HG03066 (cell line): ENCODE measurements at regions not wholly inside any gene's neighbourhood (a gene's known extent, or its start where the extent isn't known, plus 50 kb on each side); places are given as distances from the start of the nearest gene placed in this dataset.
"Not testable (repeated sequence)": the region's sequence is repeated elsewhere in the genome, so short reads cannot be mapped to it uniquely, and the experiment has no call there.

Experiments
- ATAC-seq: cut with Tn5 transposase; IDR thresholded peaks from one replicate; pipeline ENCODE4 v1.9.1; 2021; ENCODE audit warnings: low read depth; ENCODE audit not compliant: unreplicated experiment

DNA sequence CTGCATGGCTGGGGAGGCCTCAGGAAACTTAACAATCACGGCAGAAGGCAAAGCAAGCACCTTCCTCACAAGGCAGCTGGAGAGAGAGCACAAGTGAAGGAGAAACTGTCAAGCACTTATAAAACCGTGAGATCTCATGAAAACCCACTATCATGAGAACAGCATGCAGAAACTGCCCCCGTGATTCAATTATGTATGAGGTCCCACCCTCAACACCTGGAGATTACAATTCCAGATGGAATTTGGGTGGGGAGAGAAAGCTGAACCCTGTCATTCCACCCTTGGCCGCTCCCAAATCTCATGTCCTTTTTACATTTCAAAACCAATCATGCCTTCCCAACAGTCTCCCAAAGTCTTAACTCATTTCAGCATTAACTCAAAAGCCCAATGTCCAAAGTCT lies 107.2 kb upstream of the ECI2 start:
- no peak for ATAC-seq

DNA sequence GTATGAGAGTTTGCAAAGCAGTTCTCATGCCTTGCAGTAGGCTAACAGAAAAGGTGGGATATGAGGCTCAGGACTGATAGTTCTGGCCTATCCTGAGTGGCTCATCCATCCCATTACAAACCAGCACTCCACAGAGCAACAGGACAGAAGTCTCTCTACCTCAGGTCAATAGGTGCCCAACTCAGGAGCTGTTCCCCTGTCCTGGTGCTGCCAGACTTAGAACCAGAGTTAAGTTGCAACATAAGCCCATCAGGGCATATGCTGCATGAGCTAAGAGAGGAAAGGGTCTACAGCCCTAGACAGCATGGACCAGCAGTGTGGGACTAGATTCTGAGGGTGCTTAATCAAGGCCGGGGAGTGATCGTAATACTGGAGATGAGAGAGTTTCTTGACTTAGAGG lies 104.8 kb upstream of the ECI2 start:
- no peak for ATAC-seq

DNA sequence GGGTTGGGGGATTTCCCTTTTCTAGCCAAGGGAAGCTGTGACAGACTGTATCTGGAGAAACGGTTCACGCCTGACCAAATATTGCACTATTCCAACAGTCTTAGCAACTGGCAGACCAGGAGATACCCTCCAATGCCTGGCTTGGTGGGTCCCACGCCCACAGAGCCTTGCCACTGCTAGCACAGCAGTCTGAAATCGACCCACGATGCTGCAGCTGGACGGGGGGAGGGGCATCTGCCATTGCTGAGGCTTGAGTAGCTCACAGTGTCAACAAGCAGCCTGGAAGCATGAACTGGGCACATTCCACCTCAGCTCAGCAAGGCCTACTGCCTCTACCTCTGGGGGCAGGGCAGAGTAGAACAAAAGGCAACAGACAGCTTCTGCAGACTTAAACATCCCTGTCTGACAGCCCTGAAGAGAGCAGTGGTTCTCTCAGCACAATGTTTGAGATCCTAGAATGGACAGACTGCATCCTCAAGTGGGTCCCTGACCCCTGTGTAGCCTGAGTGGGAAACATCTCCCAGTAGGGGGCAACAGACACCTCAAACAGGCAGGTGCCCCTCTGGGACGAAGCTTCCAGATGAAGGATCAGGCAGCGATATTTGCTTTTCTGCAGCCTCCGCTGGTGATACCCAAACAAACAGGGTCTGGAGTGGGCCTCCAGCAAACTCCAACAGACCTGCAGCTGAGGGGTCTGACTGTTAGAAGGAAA lies 89.9 kb upstream of the ECI2 start:
- ATAC-seq = no peak

DNA sequence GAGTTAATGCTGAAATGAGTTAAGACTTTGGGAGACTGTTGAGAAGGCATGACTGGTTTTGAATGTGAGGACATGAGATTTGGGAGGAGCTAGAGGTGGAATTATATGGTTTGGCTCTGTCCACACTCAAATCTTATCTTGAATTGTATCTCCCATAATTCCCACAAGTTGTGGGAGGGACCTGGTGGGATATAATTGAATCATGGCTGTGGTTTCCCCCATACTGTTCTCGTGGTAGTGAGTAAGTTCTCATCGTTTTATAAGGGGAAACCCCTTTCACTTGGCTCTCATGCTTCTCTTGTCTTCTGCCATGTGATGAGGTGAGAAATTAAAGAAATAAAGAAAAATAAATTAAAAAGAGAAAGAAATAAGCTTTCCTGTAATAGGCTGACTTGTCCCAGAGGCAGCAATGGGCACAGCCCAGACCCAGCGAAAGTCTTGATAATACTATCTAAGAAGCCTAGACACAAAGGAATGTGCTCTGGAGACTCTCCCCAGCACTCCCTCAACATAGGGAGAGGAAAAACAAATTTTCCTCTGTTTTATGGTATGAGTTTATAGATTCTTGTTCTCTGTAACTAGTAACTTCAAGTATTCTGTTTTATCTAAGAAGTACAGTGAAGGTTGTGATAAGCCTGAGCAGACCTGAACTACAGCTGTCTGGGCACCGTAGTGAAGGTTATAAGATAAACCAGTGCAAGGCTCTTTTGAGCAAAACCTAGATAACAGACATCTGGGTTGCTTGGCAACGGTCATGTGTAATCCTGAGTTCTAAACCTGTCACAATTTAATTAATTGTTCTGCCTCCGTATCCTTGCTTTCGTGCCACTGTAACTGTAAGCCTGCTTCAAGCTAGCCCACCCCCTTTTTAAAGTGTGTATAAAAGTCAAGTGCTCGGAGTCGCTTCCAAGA lies 88.9 kb upstream of the ECI2 start:
- ATAC-seq = no peak

DNA sequence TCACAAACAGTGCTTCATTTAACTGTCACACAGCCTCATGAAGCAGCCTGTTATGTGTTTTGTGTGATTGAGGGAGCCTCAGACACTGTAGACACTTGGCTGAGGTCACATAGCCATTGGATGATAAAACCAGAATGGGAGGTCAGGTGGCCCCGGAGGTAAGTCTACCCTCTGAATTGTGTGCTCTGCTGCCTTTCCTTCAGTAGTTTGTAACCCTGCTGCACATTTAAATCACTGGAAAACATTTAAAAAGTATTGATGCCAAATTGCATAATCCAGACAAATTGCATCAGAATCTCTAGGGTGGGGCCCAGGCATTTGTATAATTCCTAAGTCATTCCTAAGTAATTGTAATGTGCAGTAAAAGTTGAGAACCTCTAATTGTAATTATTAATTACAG lies 85.2 kb upstream of the ECI2 start:
- no peak for ATAC-seq

DNA sequence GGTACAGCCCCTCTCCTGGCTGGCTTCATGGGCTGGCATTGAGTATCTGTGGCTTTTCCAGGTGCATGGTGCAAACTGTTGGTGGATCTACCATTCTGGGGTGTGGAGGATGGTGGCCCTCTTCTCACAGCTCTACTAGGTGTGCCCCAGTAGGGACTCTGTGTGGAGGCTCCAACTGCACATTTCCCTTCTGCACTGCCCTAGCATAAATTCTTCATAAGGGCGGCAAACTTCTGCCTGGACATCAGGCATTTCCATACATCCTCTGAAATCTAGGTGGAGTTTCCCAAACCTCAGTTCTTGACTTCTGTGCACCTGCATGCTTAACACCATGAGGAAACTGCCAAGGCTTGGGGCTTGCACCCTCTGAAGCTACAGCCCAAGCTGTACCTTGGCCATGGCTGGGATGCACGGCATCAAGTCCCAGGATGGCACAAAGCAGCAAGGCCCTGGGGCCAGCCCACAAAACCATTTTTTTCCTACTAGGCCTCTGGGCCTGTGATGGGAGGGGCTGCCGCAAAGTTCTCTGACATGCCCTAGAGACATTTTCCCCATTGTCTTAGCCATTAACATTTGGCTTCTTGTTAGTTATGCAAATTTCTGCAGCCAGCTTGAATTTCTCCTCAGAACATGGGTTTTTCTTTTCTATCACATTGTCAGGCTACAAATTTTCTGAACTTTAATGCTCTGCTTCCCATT lies 83.4 kb upstream of the ECI2 start:
- ATAC-seq = not testable (repeated sequence)

DNA sequence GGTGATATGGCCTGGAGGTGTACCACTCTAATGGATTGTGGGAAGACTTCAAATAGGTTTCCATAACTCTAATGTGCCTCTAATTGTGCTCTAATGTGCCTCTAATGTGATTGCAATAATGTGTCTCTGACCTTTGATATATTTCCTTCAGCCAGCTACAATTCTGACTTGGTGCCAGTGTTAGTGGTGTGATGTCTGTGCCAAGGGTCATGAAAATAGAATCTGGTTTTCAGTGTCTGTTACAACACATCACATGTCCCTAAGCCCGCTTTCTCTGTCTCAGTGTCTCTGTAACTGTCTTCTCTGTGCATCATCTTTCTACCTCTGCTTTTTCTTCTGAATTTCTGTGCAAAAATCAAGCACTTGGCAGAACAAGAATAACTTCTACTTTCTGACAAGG lies 77.2 kb upstream of the ECI2 start:
- ATAC-seq = no peak

DNA sequence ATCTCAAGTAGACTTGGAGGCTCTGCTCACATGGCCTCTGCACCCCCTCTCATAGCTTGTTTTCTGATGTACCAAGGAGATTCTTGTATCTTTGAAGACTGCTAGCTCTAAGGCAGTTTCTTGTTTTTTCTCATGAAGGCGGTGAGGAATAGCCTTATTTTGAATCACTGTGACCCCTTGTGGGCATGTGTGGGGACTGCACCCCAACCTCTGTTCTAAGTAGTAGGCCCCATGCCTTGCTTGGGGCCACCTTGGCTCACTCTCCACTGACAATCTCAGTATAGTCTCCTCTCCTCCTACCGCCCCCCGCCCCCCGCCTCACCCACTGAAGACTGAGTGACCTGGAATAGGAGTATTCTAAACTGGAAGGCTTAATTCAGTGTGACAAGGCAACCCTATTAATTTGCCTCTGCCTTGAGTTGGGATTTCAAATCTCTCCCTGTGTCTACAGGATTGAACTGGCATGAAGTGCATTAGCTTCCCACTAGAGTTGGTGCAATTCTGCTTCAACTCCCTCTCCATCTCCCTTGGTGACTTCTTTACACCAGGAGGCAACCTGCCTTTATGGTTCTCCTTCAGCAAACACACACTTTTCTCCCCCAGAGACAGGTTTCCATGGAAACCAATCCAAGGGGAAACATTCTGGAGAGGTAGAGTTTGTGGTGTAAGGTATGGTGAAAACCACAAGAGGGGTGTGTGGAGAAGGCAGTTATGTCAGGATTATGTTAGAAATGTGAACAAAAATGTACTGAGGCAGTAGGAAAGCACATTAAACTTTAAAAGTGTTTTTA lies 75.4 kb upstream of the ECI2 start:
- no peak for ATAC-seq

DNA sequence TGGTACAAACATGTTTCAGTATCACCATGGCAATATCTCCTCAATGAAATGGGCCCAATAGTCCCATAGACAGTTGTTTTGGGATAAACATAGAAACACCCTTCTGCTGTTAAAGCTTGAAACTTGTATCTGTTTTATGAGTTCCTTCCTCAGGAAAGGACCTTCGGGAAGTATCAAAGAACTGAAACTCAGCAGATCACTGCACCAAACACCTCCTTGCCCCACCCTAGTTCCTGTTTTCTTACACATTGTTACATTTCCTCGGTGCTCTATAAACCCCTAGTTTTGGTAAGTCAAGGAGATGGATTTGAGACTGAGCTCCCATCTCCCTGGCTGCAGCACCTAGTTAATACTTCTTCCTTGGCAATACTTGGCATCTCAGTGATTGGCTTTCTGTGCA lies 73.8 kb upstream of the ECI2 start:
- no peak for ATAC-seq

DNA sequence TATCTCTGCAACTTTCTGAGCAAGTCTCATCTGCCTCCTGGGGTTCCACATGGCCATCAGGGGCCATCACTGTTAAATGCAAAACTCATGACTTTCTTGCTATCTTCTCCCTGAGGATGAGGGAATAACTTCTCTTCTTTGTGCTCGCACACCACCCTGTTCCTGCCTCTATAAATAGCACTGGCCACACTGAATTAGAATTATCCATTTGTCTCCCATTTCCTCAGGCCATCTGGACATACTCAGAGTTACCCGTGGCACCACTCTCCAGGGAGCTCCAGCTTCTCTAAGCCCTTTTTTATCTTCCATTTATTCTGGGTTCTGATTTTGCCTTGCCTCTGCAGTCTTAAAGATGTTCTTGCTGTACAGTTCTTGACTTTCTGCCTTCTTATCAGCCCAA lies 72.8 kb upstream of the ECI2 start:
- ATAC-seq = no peak

DNA sequence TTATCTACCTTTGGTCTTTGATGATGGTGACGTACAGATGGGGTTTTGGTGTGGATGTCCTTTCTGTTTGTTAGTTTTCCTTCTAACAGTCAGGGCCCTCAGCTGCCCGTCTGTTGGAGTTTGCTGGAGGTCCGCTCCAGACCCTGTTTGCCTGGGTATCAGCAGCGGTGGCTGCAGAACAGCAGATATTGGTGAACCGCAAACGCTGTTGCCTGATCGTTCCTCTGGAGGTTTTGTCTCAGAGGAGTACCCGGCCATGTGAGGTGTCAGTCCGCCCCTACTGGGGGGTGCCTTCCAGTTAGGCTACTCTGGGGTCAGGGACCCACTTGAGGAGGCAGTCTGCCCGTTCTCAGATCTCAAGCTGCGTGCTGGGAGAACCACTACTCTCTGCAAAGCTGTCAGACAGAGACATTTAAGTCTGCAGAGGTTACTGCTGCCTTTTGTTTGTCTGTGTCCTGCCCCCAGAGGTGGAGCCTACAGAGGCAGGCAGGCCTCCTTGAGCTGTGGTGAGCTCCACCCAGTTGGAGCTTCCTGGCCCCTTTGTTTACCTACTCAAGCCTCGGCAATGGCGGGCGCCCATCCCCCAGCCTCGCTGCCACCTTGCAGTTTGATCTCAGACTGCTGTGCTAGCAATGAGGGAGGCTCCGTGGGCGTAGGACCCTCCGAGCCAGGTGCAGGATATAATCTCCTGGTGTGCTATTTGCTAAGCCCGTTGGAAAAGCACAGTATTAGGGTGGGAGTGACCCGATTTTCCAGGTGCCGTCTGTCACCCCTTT lies 68.5 kb upstream of the ECI2 start:
- ATAC-seq = not testable (repeated sequence)

DNA sequence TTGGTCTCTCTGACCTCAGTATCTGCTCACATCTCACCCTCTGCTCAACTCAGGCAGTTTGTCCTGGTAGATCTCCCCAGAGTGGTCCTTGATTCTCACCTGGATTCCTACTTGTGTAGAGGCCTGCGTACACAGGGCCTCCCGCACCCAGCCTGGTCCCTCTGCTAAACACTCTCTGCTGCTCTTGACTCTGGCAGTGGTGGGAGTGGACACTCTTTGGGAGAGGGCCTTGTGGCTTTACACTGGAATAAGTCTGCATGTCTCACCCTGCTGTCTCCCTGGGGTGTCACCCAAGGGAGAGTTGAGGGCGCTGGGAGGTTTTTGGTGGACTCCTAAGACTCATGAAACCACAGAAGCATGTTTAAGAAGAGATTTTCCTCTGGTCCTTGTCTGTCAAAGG lies 57.3 kb upstream of the ECI2 start:
- no peak for ATAC-seq

DNA sequence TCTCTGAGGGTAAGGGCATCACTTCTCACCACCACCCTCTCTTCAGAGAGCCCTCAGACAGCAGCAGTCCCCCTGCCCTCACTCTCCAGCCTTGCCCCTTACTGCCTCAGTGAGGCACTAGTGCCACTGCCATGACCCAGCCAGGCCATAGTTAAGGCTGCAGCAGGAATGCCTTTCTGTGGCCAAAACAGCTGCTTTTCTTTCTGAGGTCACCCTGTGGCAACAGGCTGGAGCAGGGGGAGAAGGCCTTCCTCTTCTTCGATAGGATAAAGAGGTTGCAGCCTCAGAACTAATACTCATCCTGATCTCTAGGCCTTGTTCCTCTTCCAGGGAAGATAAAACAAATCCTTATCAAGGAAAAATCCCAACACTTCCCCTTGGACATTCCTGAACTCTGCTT lies 56.8 kb upstream of the ECI2 start:
- ATAC-seq = no peak

DNA sequence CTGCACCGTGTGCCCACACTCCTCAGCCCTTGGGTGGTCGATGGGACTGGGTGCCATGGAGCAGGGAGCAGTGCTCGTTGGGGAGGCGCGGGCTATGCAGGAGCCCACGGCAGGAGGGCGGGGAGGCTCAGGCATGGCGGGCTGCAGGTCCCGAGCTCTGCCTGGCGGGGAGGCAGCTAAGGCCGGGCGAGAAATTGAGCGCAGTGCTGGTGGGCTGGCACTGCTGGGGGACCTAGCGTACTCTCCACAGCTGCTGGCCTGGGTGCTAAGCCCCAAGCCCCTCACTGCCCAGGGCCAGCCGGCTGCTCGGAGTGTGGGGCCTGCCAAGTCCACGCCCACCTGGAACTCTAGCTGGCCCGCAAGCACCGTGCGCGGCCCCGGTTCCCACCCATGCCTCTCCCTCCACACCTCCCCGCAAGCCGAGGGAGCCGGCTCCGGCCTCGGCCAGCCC lies 55.9 kb upstream of the ECI2 start:
- no peak for ATAC-seq

DNA sequence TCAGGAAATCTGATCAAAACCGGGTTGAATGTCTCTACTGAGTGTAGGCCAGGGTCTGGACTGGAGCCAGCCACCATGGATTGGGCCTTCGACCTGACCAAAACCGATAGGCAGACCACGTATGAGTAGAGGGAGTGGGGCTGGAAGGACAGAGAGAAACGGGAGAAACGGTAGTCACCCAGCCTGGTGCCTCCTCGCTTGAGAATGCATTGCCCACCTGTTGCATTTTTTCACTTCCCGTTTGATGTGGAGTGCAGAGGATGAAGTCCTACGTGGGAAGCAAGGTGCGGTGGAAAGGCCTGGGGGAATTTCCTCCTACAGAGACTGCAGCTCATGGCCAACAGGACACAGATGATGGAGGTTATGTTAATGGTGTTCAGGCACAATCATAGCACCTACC lies 53.9 kb upstream of the ECI2 start:
- ATAC-seq = no peak

DNA sequence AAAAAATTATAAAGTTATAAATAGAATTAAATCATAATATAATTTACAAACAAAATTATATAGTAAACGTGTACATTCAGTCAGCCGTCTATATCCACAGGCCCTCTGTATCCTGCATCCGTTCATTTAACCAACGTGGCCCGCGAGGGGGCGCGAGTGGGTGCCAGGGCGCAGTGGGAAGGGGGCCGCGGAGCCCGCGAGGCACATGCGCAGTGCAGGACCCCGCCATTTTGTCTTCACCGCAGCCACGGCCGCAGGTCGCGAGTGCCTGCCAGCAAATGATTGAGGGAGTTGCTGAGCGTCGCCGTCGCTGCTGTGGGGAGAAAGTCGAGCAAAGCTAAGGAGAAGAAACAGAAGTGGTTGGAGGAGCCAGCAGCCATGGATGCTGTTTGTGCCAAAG lies 53.4 kb upstream of the ECI2 start:
- no peak for ATAC-seq

DNA sequence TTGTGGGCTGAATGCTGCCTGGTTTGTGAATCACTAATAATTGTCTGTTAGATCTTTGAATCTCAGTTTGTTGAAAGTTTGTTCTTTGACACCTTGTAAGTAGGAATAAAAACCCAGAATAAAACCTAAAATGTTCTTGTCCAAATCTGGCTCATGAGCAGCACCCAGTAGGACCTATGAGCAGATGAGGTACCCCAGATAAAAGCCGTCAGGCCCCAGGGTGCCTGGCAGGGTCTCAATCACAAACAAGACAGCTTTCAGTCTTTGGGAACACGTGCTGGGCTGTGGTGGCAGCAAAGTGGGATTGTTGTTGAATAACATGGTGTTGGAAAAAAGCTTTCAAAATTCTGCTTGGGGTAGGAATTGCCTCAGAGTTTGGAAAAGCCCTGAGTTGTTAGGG lies 52.1 kb upstream of the ECI2 start:
- ATAC-seq = no peak

DNA sequence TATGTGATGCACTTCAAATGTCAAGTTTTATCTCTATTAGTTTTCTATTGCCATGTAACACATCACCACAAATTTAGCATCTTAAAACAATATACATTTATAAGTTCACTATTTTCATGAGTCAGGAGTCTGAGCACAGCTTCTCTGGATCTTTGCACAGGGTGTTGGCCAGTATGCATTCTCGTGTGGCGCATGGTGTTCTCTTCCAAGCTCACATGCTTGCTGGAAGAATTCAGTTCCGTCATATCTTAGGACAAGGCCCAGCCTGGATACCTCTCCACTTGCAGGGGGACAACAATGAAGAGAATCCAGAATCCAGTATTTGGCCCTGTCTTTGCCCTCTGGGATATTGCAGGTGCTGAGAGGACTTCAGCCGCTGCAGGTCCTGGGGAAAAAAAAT lies 51.0 kb upstream of the ECI2 start:
- ATAC-seq = no peak

DNA sequence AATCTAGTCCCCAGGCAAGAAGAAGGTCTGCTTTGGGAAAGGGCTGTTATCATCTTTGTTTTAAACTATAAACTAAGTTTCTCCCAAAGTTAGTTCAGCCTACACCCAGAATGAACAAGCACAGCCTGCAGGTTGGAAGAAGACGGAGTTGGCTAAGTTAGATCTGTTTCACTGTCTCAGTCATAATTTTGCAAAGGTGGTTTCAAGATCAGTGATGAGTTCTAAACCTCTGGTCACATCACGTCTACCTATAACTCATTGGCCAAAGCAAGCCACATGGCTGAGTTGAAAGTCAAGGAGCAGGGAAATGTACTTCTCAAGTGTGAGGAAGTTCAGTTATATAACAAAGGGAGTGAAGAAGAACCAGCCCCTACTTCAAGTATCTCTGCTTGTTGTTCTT lies 50.5 kb upstream of the ECI2 start:
- ATAC-seq = no peak

DNA sequence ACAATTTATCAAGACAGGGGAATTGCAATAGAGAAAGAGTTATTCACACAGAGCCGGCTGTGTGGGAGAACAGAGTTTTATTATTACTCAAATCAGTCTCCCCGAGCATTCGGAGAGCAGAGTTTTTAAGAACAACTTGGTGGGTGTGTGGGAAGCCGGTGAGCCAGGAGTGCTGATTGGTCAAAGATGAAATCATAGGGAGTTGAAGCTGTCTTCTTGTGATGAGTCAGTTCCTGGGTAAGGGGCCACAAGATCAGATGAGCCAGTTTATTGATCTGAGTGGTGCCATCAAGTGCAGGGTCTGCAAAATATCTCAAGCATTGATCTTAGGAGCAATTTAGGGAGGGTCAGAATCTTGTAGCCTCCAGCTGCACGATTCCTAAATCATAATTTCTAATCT lies 50.0 kb upstream of the ECI2 start:
- ATAC-seq = no peak
